Activated T-cell treated with anti-CD3 and anti-CD28 coated beads, Interleukin-2, amount 50 U/mL, for 1 hour (primary cell): ENCODE measurements at regions not wholly inside any gene's neighbourhood (a gene's known extent, or its start where the extent isn't known, plus 50 kb on each side); places are given as distances from the start of the nearest gene placed in this dataset.

ENCODE experiments used
- DNase-seq: peaks from one replicate; pipeline ENCODE4 v3.0.0-alpha.2; 2020

DNA sequence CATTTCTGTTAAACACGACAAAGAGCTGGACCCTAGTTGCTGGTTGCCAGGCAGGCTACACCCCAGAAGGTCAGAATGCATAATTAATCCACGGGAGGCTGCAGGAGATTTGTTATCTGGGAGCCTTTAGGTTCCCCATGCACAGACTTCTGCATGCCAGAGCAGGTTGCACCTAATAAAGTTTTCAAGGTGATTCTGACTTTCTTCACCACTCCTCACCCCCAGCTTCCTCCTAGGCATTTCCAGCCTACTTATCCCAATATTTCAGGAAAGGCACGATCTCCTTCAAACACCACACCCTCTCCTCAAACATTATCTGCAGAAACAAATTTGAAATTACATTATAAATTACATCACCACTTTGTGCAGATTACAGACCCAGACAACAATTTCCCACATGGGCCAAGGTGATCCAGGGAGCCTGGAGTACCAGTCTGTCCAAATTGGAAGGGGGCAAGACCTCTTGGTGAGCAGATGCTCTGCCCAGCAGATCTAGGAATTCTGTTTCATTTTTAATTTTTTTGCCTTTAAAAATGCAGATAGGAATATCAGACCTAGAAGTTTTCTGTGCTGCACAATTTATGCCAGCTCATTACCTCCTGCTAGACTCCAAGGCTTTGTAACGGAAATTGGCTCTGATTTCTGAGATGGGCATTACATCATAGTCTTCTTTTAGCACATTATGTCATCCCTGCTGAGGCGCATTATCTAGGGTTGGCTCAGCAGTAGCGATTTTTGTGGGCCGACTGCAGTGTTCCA is 363.4 kb upstream of the SLC30A5 start:
- DNase-seq, result no peak

GRCh38 chr5:68730979-68731654 is 362.7 kb upstream of the SLC30A5 start:
- DNase-seq, result no peak

GRCh38 chr5:68732251-68732650 is 361.6 kb upstream of the SLC30A5 start:
- no peak for DNase-seq

DNA sequence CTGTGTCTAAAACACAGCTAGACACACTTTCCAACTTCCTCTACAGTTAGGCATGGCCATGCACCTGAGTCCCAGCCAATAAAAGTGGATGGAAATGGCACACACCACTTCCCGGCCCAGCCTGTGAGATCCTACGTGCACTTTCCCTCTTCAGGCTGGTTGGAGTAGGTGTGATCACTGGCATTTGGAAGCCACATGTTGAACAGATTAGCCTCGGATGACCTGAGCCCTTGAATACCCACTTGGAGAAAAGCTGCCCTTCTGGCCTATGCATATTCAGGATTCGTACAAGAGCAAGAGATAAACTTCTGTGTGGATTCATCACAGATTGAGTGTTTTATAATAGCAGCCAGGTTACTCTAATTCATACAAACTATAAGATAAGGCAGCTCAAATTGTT is 359.0 kb upstream of the SLC30A5 start:
- no peak for DNase-seq

GRCh38 chr5:68738236-68738635 is 355.6 kb upstream of the SLC30A5 start:
- no peak for DNase-seq

DNA sequence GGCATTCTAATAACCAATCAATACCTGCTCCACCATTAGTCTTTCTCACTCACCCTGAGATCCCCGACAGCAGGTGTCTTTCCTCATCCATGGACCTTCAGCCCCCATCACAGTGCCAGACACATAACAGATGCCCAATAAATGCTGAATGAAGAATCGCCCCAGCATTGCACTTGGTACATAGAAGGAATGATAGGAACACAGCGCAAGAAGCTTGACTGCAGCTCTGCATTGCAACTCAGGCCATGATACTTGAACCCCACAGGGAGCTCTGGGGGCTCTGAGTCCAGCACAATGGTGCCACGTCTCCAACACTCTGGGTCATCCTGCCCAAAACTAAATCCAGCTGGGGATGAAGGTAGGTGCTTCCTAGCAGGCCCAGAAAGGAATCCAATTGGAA is 355.0 kb upstream of the SLC30A5 start:
- DNase-seq, result no peak

DNA sequence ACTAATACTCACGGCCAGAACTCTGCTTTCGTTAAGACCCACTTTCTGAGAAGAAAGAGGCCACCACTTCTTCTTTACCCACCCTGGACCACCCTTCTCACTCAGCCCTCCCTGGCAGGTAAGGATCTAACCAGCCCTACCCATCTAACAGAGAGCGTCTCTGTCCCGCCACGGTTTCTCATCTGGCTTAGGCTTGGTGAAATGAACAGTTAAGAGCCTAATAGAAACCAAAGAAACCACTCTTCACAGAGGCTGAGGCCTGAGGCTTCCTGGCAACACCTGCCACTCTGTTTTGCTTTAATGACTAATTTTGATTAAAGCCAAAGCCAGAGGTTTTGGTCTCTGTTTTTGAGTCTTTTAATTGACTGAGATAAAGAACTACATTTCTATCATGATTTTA is 354.1 kb upstream of the SLC30A5 start:
- DNase-seq, result no peak

DNA sequence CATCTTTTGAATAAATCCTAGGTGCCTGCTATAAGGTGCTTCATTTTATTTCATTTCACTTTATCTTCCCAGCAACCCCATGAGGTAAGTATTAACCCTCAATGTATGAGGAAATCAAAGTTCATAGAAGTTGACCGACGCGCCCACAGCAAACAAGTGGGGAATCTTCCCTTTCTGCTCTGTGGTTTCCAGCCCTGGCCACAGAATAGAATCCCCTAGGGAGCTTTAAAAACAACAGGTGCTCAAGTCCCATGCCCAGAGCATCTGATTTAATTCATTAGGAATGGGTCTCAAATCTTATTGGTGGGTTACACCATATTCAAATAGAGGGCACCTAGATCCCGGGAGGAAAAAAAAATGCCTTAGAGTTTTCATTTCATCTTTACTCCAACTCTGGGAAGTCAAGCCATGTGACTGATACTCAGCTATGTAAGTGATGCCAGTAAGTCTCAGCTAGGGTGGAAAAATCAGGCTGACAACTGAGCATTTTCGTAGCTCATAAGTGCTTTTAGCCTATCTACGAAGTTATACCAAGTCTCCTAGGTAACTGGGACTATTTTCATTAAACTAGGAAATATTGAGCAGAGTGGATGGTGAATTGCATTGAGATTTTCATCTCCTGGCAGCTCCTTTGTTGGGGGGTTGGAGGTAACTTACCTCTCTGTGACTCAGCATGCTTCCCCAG is 353.4 kb upstream of the SLC30A5 start:
- no peak for DNase-seq

GRCh38 chr5:68744206-68744605 is 349.6 kb upstream of the SLC30A5 start:
- DNase-seq, result no peak

DNA sequence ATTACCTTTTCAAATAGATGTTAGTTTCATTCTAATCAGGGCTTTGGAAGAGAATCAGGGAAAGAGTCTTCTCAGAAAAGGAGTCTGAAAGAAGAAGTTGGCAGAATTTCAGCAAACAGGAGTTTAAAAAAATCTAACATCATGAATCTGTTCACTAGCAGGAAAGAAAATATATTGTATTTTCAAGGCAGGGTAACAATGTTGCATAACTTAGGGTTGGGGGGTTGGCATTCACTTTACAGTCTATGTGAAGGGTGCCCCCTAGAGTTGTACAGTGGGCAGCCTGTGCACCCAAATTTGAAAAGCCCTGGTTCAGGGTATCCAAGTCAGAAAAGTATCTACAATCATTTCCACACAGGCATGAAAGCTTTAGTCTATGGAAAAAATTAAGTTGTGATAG is 348.4 kb upstream of the SLC30A5 start:
- no peak for DNase-seq

DNA sequence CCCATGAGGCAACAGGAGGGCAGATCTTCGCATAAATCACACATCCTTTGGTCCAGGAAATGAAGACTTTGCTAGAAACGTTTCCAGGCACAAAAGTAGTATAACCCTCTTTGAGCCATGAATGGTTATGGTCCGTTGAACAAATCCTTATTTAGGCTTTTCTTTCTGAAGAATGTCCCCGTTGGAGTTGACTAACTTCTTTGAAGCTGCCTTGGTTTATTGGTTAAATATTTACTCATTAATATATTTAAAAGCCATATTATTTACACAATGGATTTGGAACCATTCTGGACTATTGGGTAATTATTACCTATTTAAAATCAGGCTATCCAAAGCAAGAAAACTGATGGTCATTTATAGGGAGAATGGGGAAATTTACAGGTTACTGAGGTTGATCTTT is 347.6 kb upstream of the SLC30A5 start:
- no peak for DNase-seq

- DNase-seq, result no peak
These were observed 347.0 kb upstream of the SLC30A5 start for GRCh38 chr5:68746643-68747420.

- DNase-seq, result no peak
These were observed 346.3 kb upstream of the SLC30A5 start for GRCh38 chr5:68747521-68747920.

GRCh38 chr5:68748101-68748500 is 345.7 kb upstream of the SLC30A5 start:
- DNase-seq, result no peak

- no peak for DNase-seq
These were observed 344.7 kb upstream of the SLC30A5 start for GRCh38 chr5:68749077-68749476.

DNA sequence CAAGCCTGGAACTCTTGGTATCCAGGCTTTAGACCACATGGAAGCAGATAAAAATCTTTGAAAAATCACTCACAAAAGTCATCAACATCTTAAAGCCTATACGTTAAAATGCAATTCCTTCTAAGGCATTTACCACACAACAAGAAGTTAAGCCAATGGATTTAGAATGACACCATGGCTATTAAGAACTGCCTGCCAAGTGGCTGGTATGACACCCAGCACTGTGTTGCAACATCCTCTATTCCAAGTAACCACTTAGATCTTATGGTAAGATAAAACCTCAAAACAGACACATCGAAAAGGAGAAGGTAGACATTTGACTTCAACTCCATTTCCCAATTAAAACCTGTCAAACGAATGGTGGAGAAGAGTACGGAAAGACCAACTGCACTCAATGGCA is 344.2 kb upstream of the SLC30A5 start:
- DNase-seq, result no peak

DNA sequence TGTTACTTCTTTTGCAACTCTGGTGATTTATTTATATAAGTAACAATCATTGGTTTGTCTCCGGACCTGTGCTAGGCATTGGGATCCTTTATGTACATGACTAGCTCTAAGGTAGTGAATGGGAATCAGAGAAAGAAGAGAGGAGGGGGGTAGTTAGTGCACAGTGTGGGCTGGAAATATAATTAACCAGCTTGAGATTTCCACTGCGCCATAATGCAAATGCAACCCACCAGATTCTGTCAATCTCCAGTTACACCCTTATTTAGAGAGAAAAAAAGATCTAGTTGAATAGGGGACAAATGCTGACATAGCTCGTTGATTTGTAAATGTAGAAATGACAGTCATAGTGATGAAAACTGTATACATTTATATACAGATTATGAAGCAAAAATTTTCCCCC is 342.2 kb upstream of the SLC30A5 start:
- DNase-seq, result no peak

DNA sequence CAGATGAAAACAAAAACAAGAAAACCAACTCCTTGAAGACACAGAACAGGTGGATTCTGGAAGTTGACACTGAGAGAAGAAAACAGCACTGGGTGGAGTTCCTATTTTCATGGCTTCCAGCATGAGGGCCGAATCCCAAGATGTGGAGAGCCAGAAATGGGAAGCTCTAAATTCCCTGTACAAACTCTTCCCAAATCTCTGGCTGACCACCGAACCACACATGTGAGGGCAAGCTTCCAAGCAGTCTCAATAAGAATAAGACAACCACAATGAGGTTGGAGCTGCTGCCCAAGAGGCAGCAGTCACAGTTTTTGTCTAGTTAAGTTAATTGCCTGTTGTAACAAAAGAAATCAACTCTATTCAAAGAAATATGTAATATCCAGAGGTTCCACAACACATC is 339.3 kb upstream of the SLC30A5 start:
- no peak for DNase-seq

DNA sequence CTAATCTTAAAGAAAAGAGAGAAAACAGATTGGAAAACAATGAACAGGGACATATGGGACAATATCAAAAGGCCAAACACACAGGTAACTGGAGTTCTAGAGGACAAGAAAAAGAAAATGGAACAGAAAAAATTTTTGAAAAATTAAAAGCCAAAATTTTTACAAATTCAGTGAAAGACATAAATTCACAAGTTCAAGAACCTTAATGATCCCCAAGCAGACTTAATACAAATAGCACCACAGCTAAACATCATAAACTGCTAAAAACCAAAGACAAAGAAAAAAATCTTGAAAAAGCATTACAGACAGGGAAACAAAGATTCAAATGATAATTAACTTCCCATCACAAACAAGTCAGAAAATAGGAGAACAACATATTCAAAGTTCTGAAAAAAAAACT is 338.5 kb upstream of the SLC30A5 start:
- no peak for DNase-seq

GRCh38 chr5:68757006-68757405 is 336.8 kb upstream of the SLC30A5 start:
- DNase-seq, result no peak

- DNase-seq, result no peak
These were observed 336.1 kb upstream of the SLC30A5 start for GRCh38 chr5:68757626-68758212.

DNA sequence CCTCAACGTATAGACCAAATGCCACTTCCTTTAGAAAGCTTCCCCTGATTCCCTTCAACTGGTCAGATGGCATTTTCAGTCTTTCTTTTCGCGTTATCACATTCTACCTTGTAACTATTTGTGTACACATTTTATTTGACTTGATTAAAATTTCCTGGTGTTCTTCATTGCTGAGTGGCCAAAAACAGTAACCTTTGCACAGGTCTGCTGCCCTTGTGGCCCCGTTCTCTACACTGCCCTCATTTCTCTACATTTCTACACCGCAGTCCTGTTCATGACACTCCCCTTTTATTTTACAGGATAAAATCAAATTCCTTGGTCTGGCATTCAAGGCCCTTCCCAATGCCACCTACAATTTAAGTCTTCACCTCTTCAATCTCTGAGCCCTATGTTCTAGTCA is 334.2 kb upstream of the SLC30A5 start:
- DNase-seq, result no peak

GRCh38 chr5:68762201-68762600 is 331.6 kb upstream of the SLC30A5 start:
- no peak for DNase-seq
